H54 (cell line): ENCODE measurements at regions not wholly inside any gene's neighbourhood (a gene's known extent, or its start where the extent isn't known, plus 50 kb on each side); places are given as distances from the start of the nearest gene placed in this dataset.

Experiments used
- DNase-seq: peaks from one replicate; pipeline ENCODE4 v3.0.0; 2011; ENCODE audit warnings: low spot score, mixed read lengths; ENCODE audit not compliant: insufficient read length
- FAIRE-seq: peaks from 3 replicates; lab custom pipeline; 2011; peaks lifted over from hg19 to GRCh38; lab: Jason Lieb, UNC
- POLR2A ChIP-seq: IDR thresholded peaks from 2 replicates; pipeline ENCODE4 v1.6.1; 2011; ENCODE audit warnings: low read depth, mild to moderate bottlenecking, low read length

DNA sequence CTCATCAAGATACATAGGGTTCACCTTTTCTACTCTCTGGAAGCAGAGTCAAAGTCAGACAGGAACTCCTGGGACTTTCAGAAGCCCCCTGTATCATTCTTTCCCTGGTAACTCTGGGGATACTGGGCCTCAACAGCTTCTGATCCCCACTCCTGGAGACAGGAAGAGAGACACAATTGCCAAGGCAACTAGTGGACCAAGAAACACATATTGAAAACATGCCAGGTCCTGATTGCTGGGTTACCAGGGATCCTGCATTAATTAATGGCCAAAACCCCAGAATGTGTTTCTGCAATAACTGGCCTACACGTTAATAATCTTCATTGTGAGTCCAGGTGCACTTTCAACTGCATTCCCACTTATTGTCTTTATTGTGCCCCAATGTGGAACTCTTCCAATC is 260.8 kb upstream of the POU2AF2 start:
- no peak for TF ChIP-seq POLR2A
- FAIRE-seq (no peak), DNase-seq (no peak)

DNA sequence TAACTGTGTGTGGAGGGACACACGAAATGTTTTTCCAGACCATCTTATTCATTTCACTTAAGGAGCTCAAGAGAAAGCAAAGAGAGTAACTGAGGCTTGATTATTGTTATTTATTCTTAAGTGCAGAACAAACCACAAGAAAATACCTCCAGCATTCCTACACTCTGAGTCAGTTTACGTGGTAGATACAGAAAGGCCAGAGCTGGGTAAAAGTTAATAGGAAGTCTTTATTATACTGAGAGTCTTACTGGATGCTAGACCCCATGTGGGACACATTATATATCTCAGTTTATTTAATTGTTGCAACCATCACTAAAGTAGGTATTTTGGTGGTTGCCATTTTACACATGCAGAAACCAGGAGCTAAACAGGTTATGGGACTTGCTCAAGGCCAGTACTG is 261.4 kb upstream of the POU2AF2 start:
- FAIRE-seq (no peak), DNase-seq (no peak)
- TF ChIP-seq POLR2A: no peak

DNA sequence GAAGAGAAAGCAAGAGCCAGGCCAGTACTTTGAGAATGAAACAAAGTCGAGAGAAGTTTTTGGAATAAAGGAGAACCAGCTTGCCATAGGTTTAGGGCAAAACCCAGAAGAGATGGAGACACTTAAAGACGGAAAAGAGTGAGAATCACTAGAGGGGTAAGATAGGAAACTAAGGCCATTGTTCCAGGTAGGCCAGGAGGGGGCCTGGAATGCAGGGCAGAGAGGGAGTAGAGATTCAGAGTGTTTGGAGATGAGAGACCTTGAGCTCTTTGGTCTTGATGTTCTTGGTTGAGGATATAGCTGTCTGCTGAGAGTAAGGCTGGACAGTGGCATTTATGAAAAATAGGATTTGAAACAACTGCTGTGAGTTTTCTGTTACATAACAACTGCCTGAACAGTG is 263.3 kb upstream of the POU2AF2 start:
- DNase-seq (no peak), FAIRE-seq (no peak)
- TF ChIP-seq POLR2A: no peak

DNA sequence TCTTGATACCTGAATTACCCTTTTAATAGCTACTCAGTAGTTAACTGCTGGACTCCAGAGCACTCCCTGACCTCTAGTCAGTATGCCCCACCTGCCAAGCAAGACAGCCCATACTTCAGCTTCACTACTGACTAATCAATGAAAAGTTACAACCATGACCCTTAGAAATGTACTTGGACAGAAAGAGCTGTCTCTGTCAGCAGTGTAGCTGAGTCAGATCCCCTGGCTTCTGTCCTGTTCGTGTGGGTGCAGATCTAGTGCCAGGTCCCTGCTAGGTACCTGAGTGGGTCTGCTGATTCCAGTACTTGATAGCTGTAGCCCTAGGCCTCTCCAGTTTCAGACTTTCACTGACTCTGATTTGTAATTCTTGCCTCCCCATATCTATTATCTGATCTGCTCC is 265.8 kb upstream of the POU2AF2 start:
- peak; percentile 1 for DNase-seq
- no peak for TF ChIP-seq POLR2A
- no peak for FAIRE-seq

DNA sequence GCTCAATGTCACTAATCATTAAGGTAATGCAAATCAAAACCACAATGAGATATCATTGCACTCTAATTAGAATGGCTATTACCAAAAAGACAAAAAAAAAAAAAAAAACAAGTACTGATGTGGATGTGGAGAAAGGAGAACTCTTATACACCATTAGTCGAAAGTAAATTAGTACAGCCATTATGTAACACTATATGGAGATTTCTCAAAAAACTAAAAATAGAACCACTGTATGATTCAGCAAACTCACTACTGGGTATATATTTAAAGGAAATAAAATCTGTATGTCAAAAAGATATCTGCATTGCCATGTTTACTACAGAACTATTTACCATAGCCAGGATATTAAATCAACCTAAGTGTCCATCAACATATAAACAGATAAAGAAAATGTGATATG is 265.4 kb upstream of the ARHGAP20 start:
- TF ChIP-seq POLR2A: no peak
- DNase-seq: no peak
- FAIRE-seq: no peak

DNA sequence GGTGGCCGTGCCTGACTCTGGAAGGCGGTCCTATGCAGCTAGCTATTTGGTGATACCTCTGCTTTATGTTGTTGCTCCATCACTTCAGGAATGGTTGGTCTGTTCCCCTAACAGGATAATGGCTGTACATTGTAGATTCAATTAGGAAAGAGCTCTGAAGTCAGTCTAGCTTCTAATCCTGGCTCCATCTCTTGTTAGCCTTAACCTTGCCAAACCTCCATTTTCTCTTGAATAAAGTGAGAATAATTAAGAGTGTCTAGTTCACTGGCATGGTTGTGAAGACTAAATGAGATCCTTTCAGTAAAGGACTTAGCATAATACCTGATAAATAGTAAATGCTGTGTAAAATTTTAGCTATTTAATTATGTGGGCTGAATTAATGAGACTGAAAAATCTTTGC is 262.5 kb upstream of the ARHGAP20 start:
- TF ChIP-seq POLR2A: no peak
- DNase-seq (no peak), FAIRE-seq (no peak)

DNA sequence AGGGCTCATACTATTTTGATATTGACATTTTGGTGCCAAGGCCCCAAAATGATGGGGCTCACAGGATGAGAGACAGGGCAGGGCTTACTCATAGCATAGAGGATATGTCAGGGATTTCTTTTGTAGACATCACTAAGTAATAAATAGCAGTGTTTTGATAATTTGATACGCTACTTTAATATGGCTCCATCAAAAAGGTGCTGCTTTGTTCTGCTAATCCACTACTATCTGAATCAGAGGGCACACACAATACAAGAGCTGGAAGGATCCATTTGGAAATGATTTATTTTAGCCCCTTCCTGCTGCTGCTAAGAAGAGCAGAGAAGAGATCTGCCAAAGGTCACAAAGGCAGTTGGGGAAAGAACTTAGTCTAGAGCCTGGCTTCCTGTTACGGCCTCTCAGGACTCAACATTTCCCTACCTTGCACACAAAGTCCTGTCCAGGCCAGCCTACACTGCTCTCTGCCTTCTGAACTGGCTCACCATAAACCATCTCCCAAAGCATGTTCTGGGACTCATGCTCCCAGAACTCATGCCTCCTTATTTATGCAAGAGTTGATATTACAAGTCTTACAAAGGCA is 261.3 kb upstream of the ARHGAP20 start:
- FAIRE-seq (no peak), DNase-seq (no peak)
- no peak for TF ChIP-seq POLR2A

DNA sequence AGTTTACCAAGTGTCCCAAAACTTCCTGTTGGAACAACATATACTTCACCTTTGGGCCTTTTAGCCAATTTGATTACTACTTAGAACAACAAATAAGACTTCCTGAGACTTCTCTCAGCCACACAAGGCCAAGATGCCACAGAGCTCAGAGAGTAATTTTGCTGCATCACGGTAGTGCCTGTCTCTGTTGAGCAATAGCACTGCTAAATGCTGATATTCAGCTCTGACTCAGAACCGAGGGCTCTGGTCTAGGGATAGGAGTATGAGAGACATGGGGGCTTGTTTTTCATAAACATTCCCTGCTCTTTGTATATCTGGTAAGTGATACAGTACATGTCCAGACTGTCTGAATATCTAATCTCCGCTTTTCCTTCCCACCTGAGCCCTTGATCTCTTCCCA is 260.4 kb upstream of the ARHGAP20 start:
- DNase-seq (no peak), FAIRE-seq (no peak)
- TF ChIP-seq POLR2A: no peak

DNA sequence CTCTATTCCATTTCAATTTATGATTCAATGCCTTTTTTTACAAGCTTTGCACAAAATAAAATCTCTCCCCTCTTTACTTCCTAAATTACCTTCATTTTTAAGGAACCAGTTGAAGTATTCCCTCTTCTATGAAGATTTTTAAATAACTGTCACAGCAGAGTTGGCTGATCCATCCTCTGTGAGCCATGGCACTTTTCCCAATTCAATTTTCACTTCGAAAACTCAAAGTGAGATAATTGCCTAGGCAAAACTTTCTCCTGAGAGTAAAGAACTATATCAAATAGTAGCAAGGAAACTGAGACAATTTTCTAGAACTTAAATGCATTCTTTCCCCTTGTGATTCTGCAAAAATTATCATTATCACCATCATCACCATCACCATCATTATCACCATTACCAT is 259.9 kb upstream of the ARHGAP20 start:
- DNase-seq (no peak), FAIRE-seq (no peak)
- no peak for TF ChIP-seq POLR2A

DNA sequence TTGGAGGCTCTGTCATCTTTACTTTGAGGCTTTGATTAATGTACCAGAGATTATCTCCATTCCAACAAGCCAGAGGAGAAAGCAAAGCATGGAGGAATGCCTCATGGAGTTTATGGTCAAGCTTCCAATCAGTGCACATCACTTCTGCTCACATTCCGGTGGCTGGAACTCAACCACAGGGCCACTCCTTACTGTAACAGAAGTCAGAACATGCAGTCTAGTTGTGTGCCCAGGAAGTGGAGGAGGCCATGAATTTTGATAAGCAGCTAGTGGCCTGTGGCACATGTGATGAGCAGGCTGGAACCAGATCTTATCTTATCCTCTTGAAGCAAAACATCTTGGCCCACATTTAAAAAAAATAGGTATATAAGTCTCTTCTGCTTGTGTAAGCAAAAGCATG is 258.9 kb upstream of the ARHGAP20 start:
- no peak for TF ChIP-seq POLR2A
- FAIRE-seq (no peak), DNase-seq (no peak)

DNA sequence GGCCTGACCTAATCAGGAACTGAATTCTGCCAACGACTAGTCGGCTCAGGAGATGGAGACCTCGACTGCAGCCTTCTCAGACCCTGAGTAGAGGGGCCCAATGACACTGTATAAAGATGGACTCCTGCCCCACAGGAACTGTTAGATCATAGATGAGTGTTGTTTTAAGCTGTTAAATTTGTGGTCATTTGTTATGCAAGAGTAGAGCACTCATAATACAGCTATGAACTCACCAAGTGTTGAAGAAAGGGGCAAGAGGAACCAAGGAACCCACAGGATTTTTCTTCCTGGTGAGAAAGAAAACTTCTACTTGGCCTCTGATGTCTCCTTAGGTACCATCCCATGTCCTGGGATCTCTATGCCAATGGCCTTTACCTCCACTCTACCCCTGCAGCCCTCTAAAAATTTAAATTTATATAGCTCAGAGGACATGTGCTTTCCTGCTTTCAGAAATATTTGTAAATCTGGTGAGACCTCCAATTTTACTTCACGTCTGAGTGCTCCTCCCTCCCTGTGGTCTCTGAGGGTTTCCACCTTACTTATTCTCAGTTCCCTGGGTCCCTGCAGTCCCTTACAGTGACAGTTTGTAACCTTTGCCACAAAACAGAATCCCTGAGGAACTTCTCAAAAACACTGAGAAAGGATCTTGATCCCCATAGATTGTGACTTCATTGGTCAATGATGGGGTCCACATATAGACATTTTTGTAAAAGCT is 256.3 kb upstream of the ARHGAP20 start:
- DNase-seq (no peak), FAIRE-seq (no peak)
- TF ChIP-seq POLR2A: no peak

DNA sequence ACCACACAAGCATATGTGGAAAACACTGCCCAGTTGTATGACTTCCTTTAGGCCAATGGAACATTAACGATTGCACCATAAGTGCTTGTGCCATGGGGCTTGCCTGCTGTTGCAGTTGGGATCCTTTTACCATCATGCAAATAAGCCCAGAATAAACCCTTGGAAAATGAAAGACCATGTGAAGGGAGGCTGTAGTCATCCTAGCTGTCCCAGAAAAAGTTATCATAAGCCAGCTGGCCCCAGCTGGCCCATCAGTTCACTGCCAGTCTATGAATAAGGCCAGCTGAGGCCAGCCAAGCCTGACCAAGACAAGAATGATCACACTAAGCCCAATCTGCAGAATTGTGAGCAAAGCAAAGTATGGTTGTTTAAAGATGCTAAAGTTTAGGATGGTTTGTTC is 253.9 kb upstream of the ARHGAP20 start:
- FAIRE-seq (no peak), DNase-seq (no peak)
- TF ChIP-seq POLR2A: no peak

DNA sequence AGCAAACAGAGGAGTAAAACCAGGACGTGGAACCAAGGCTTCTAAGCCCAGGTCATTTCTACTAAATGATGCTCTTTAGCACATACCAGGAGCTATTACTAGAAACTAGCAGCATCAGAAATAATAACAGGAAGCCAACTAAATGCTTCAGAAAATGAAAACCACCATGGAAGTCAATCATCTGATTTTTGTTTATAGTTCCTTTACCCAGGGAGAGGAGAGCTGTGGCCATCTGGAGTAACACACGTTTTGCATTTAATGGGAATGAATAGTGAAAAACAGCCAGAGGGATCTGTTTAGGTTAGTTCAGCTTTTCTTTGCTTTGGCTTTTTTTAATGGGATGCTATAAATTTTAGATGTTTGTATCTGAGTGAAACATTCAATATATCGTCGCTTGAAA is 250.7 kb upstream of the ARHGAP20 start:
- no peak for DNase-seq
- no peak for TF ChIP-seq POLR2A
- no peak for FAIRE-seq

DNA sequence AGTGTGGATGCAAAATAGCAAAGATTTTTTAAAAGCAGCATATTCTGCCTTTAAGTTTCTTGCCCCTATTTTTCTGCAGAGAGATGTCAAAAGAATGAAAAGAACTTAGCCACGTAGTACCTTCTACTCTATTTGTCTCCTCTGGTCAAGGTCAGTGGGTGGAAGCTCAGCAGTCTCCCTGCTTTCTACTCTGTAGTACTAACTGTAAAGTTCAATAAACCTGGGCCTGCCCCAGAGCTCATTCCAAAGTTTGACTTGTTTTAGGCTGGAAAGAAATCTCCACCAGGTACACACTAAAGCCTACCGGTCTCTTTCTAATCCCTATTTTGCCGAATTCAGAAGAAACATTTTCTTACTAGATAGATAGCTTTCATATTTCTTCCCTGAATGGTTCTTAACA is 247.9 kb upstream of the ARHGAP20 start:
- no peak for DNase-seq
- FAIRE-seq: no peak
- no peak for TF ChIP-seq POLR2A

DNA sequence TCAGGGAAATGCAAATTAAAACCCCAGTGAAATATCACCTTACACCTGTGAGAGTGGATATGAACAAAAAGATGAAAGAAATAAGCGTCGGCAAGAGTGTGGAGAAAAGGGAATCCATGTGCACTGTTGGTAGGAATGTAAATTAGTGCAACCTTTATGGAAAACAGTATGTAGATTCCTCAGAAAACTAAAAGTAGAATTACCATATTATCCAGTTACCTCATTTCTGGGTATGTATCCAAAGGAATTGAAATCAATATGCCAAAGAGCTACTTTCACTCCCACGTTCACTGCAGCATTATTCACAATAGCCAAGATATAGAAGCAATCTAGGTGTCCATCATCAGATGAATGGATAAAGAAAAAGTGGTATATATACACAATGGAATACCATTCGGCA is 246.0 kb upstream of the ARHGAP20 start:
- no peak for TF ChIP-seq POLR2A
- FAIRE-seq (no peak), DNase-seq (no peak)
